Frontal cortex (tissue), 3 donors: ENCODE measurements at regions not wholly inside any gene's neighbourhood (a gene's known extent, or its start where the extent isn't known, plus 50 kb on each side); places are given as distances from the start of the nearest gene placed in this dataset.
A peak's percentile ranks its signal among the peaks of the same experiment; 100 is the strongest.
"Not testable (repeated sequence)": the region's sequence is repeated elsewhere in the genome, so short reads cannot be mapped to it uniquely, and the experiment has no call there.

Experiments used
- DNase-seq, 2 donors: peaks; one replicate each; pipeline ENCODE4 v3.0.0; 2012; ENCODE audit warnings: low spot score in 2 of 2
- FAIRE-seq: peaks from 2 replicates; lab custom pipeline; 2012; peaks lifted over from hg19 to GRCh38; lab: Jason Lieb, UNC
- donor health status: control.
- donor health status: control.
- donor health status: control.

DNA sequence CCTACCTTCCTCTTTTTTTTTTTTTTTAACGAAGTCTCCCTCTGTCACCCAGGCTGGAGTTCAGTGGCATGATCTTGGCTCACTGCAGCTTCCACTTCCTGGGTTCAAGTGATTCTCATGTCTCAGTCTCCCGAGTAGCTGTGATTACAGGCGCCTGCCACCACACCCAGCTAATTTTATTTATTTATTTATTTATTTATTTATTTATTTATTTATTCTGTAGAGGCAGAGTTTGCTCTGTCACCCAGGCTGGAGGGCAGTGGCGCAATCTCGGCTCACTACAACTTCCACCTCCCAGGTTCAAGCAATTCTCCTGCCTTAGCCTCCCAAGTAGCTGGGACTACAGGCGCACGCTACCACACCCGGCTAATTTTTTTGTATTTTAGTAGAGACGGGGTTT lies 66.0 kb upstream of the ELN start:
- FAIRE-seq: not testable (repeated sequence)

GRCh38 chr7:73963252-73963822 lies 64.6 kb upstream of the ELN start:
- DNase-seq (no peak), FAIRE-seq (no peak)

More for the DNA sequence above, 66.0 kb upstream of the ELN start:
- not testable (repeated sequence) for DNase-seq

GRCh38 chr7:73964786-73965185 lies 63.2 kb upstream of the ELN start:
- FAIRE-seq (no peak), DNase-seq (no peak)

DNA sequence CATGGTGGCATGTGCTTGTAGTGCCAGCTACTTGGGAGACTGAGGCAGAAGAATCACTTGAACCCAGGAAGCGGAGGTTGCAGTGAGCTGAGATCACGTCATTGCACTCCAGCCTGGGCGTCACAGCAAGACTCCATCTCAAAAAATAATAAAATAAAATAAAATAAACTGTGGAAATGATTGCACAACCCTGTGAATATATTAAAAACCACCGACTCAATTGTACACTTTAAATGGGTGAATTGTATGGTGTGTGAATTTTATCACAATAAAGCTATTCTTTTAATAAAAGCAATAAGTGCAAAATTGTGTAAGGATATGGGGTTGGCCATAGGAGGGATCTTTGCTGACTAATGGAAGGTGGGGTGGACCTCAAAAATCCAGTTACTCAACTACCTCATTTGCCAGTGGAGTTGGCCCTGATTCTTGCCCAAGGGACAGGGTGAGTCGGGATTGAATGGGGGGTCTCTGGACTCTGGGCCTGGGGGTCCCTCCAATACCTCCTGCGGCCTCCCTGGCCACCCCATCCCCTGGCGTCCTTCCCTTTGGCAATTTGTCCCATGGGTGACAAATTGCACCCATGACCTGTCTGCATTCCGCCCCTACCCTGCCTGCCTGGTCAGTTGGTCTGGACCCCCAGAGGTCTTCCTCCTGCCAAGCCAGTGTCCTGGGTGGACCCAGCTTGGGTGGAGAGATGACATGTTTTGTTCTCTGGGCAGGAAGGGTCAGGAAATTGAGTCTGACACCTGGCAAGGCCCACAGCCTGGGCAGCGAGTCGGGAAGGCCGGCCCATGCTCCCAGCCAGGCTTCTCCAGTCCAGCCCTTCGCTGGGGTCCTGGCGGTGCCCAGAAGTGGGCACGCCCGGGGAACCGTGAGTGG lies 61.7 kb upstream of the ELN start:
- FAIRE-seq: no peak
- DNase-seq: no peak

DNA sequence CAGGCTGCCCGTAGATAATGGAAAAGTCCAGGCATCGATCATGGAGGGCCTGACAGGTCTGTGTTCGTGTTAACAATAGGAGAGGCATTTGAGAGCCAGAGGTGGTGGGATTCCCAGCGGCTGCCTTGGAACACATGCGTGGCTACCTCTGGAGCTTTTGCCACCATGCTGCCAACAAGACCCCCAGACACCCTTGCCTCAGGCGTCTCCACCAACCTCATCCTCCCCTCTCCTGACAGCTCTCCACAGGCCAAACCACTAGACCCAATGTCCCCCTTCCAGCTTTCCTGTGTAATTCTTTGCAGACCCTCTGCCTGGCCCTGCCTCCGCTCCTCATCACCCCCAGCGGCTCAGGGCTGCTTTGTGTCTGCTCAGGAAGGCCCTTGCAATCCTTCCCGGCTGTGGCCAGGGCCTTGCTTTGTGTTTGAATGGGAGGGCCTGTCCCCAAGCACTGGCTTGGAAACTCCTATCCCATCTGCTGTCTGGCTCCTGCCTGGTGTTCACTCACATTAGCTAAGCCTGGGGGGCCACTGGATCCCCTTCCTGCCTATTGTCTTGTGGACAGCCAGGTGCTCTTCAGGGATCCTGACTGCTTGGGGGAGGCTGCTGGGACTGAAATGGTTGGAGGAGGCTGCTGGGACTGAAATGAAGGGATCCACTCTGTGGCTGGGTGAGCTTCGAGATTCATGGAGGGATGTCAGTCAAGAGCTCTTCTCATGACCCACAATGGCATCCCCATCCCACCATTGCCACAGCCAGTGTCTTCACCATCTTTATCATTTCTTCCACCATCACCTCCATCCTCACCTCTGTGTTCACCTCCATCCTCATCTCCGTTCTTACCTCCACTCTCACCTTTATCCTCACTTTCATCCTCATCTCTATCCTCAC lies 60.8 kb upstream of the ELN start:
- no peak for FAIRE-seq
- no peak for DNase-seq

DNA sequence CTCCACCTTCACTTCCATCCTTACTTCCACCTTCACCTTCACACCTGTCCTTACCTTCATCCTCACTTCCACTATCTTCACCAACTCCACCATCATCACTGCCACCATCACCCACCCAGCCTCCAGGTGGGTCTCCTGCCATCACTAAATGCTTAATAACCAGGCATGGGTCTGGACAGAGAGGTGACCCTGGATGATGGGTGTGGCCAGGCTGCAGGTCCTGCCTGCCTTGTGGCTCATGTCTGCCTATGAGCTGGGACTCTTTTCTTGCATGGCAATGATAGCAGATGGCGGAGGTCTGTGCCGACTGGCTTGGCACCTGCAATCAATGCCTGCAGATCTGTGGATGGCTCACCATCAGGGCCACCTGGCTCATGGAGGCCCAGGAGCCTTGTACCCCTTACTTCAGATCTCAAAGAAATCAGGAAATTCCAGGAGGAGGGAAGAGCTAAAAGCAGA lies 60.1 kb upstream of the ELN start:
- DNase-seq (no peak), FAIRE-seq (no peak)

GRCh38 chr7:73968487-73968886 lies 59.5 kb upstream of the ELN start:
- no peak for DNase-seq
- FAIRE-seq: no peak

DNA sequence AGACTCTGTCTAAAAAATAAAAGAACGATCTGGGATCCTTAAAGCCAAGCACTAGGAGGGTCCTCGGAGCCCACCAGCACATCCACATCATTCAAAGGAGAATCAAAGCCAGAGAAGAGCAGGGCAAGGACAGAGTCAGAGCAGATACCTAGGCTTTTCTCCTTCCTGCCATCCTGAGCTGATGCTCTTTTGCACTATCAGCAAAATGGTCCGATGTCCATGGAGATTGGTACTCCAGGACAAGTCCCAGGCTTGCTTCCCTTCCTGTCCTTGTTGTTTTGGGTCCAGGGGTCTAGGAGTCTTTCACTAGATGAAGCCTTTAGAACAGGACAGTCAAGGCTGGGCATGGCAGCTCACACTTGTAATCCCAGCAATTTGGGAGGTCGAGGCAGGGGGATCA lies 58.0 kb upstream of the ELN start:
- FAIRE-seq (no peak), DNase-seq (no peak)

DNA sequence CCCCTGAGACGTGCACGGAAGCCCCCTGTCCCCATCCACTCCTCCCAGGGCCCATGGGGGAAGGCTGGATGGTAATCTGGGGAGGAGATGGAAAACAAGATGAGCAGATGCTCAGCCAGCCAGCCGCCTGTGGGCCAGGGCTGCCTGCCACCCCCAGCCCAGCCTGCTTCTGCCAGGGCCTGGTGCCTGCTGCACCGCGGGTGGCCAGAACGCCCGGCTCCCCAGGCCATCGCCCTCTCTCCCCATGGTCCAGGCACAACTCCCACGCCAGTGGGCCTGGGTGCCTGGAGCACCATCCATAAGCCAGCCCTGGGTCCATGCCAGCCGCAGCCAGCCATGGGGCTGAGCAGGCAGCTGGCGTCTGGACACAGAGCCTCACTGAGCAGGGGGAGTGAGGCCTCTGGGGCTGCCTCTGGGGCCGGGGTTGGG lies 57.2 kb upstream of the ELN start:
- FAIRE-seq (no peak), DNase-seq (no peak)

DNA sequence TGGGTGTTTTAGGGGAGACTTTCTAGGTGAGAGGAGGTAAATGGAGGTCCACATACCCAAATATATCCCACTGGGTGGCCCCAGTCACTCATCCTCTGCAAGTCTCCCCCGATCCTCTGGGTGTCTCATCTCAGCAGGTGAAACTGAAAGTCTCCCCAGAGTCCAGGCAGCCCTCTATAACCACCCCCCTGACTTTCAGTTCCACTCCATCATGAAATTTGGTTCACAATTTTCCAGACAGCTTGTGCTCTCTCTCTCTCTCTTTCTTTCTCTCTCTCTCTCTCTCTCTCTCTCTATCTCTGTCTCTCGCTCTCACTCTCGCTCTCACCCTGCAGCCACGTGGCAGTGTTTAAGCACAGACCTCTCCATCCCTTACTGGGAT lies 56.7 kb upstream of the ELN start:
- DNase-seq: no peak
- FAIRE-seq: no peak

GRCh38 chr7:73971704-73972341 lies 56.1 kb upstream of the ELN start:
- DNase-seq: no peak
- FAIRE-seq: no peak

- FAIRE-seq: no peak
- DNase-seq: no peak
Observed at GRCh38 chr7:73972614-73973013, 55.4 kb upstream of the ELN start.

GRCh38 chr7:73973091-73973490 lies 54.9 kb upstream of the ELN start:
- DNase-seq (no peak), FAIRE-seq (no peak)

GRCh38 chr7:73974101-73974947 lies 53.6 kb upstream of the ELN start:
- DNase-seq (peak in 1 of 2 donors; percentile 25), FAIRE-seq (no peak)

DNA sequence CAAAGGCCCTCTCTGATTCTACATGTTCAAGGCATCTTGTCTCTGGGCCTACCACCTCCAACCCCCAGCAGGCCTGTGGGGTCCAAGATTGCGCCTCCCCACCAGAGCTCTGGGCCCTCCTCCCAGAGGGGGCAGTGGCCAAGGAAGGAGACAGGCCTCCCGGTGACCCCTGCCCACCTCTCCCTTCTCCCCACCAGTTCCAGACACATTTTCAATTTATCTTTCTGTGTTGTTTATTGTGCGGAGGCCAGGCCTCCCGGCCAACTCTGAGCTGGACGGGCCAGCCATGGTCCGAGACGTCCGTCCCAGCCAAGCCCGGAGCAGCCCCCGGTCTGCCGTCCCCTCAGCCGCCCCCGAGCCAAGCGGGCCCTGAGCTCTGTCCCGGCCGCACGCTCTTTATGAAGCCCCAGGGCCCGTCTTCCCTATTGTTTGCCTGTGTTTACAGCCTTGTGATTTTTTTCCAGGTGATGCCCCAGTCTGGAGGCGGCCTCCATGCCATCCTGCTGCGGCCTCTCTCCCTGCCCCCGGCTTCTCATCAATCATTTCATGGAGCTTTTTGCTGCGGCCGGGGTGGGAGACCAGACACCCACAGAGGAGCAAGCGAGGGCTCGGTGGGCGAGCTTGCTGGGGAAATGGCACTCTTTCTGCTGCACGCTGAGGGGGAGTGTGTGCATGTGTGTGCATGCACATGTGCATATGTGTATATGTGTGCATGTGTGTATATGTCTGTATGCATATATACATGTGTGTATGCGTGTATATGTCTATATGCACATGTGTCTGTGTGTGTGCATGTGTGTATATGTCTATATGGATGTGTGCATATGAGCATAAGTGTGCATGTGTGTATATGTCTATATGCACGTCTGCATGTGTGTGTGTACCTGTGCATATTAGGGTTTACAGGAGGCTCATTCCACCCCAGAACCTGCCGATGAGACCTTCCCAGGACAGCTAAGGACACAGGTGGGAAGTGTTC lies 52.7 kb upstream of the ELN start:
- peak in 1 of 2 donors; percentile 8 for DNase-seq
- no peak for FAIRE-seq

DNA sequence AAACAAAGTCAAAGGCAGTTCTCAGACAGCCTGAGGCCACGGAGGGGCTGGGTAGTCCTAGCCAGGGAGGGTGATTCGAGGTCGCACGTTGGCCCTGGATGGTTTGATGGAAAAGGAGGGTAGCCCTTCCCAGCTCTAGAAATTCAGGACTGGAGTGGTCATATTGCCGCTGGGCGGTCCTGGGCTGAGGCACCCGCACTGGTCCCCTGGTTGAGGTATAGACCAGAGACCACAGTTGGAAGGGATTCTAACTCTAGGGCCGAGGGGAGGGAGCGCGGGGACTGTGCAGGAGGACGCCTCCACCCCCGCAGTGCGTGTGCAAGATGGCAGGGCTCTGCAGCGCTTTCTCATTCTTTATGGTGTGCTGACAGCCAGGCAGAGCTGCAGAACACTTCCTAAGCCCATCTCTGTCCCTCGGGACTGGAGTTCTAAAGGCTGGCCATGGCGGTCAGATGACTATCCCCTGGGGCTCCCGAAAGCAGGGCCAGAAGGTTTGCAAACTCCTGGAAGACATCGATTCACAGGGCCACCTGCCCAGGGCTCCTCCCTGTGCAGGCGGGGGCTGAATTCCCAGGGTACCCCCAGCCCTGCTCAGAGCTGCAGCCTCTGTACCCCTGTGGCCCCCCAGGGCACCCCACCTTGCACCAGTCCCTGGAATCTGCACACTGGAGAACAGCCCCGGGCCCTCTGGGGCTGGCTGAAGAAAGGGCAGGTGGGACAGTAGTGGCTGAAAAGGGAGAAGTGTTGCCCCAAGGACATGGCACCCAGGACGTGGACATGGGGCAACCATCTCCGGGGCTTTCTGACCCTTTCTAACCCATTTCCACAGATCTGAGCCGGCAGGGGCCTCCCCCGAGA lies 51.0 kb upstream of the ELN start:
- FAIRE-seq (no peak), DNase-seq (peak in 1 of 2 donors; percentile 2)
